ENCODE measurements at regions not wholly inside any gene's neighbourhood (a gene's known extent, or its start where the extent isn't known, plus 50 kb on each side); places are given as distances from the start of the nearest gene placed in this dataset.

GRCh38 chr2:175312137-175312536 is 130.6 kb upstream of the ATP5MC3 start:
- H3K9me3 Mint-ChIP-seq (ENCODE audit: unreplicated experiment): no peaks in the 10 kb centered on the region
- DNase-seq (ENCODE audit: extremely low spot score, unreplicated experiment): no peak
- H3K27me3 Mint-ChIP-seq (ENCODE audit: unreplicated experiment): peaks cover 39% of the 10 kb centered on the region
- H3K36me3 Mint-ChIP-seq (ENCODE audit: unreplicated experiment): no peaks in the 10 kb centered on the region
- no peak overlapping the region for H3K27ac Mint-ChIP-seq (ENCODE audit: unreplicated experiment)
- H3K4me3 Mint-ChIP-seq (ENCODE audit: unreplicated experiment): no peak overlapping the region
- no peak for TF ChIP-seq CTCF (IDR thresholded peaks at IDR 0.05)
- no peaks in the 10 kb centered on the region for H3K4me1 Mint-ChIP-seq (ENCODE audit: unreplicated experiment)

- TF ChIP-seq CTCF (IDR thresholded peaks at IDR 0.05): no peak
- H3K4me1 Mint-ChIP-seq (ENCODE audit: unreplicated experiment): no peaks in the 10 kb centered on the region
- H3K4me3 Mint-ChIP-seq (ENCODE audit: unreplicated experiment): no peak overlapping the region
- no peak for DNase-seq (ENCODE audit: extremely low spot score, unreplicated experiment)
- no peak overlapping the region for H3K27ac Mint-ChIP-seq (ENCODE audit: unreplicated experiment)
- H3K9me3 Mint-ChIP-seq (ENCODE audit: unreplicated experiment): no peaks in the 10 kb centered on the region
- H3K27me3 Mint-ChIP-seq (ENCODE audit: unreplicated experiment): peaks cover 39% of the 10 kb centered on the region
- no peaks in the 10 kb centered on the region for H3K36me3 Mint-ChIP-seq (ENCODE audit: unreplicated experiment)
Measured at GRCh38 chr2:175310813-175311504, 129.4 kb upstream of the ATP5MC3 start.

DNA sequence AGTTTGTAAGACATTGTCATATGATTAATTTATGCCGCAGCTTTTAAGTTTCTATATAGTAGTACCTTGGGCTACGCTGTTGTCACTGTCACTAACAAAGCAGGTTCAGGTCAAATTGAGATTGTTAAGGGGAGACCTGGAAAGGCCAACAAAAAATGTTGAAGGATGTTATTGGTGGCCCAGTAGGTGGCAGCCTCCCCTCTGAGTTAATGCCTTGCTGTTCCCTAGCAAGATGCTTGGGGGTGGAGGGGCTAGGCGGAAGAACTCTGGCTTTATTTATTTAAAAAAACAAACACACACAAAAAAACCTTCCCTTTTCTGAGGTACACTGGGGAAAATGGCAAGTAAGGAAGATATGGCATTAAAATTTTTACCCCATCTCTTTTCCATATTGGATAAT is 128.3 kb upstream of the ATP5MC3 start:
- H3K27ac Mint-ChIP-seq (ENCODE audit: unreplicated experiment): no peak overlapping the region
- TF ChIP-seq CTCF (IDR thresholded peaks at IDR 0.05): peak; percentile 26
- no peak overlapping the region for H3K4me3 Mint-ChIP-seq (ENCODE audit: unreplicated experiment)
- peaks cover 44% of the 10 kb centered on the region for H3K27me3 Mint-ChIP-seq (ENCODE audit: unreplicated experiment)
- H3K4me1 Mint-ChIP-seq (ENCODE audit: unreplicated experiment): no peaks in the 10 kb centered on the region
- H3K9me3 Mint-ChIP-seq (ENCODE audit: unreplicated experiment): no peaks in the 10 kb centered on the region
- H3K36me3 Mint-ChIP-seq (ENCODE audit: unreplicated experiment): no peaks in the 10 kb centered on the region
- DNase-seq (ENCODE audit: extremely low spot score, unreplicated experiment): no peak

DNA sequence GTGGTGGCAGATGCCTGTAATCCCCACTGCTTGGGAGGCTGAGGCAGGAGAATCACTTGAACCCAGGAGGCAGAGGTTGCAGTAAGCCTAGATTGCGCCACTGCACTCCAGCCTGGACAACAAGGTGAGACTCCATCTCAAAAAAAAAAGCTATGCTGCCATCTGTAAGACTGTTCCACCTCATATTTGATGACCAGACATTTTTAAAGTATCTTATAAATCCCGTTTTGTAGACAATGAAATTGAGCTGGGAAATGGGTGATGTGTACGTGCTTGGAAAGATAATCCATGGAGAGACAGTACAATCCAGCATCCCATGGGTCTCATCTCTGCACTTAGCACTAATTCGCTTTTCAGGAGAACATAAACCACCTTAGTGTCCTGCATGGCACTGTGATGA is 126.5 kb upstream of the ATP5MC3 start:
- Mint-ChIP-seq H3K9me3 (ENCODE audit: unreplicated experiment) (no peaks in the 10 kb centered on the region), H3K36me3 (ENCODE audit: unreplicated experiment) (no peaks in the 10 kb centered on the region), H3K4me1 (ENCODE audit: unreplicated experiment) (no peaks in the 10 kb centered on the region), H3K27ac (ENCODE audit: unreplicated experiment) (no peak overlapping the region), H3K4me3 (ENCODE audit: unreplicated experiment) (no peak overlapping the region), H3K27me3 (ENCODE audit: unreplicated experiment) (peaks cover 40% of the 10 kb centered on the region)
- no peak for TF ChIP-seq CTCF (IDR thresholded peaks at IDR 0.05)
- DNase-seq (ENCODE audit: extremely low spot score, unreplicated experiment): no peak

- H3K4me1 Mint-ChIP-seq (ENCODE audit: unreplicated experiment): no peaks in the 10 kb centered on the region
- H3K9me3 Mint-ChIP-seq (ENCODE audit: unreplicated experiment): no peaks in the 10 kb centered on the region
- no peak overlapping the region for H3K4me3 Mint-ChIP-seq (ENCODE audit: unreplicated experiment)
- H3K27me3 Mint-ChIP-seq (ENCODE audit: unreplicated experiment): peaks cover 34% of the 10 kb centered on the region
- DNase-seq (ENCODE audit: extremely low spot score, unreplicated experiment): no peak
- H3K27ac Mint-ChIP-seq (ENCODE audit: unreplicated experiment): no peak overlapping the region
- H3K36me3 Mint-ChIP-seq (ENCODE audit: unreplicated experiment): no peaks in the 10 kb centered on the region
- TF ChIP-seq CTCF (IDR thresholded peaks at IDR 0.05): no peak
Measured at GRCh38 chr2:175304541-175304940, 123.0 kb upstream of the ATP5MC3 start.

Measured in osteocyte (in vitro differentiated cells).